Liver (tissue), 8 donors: ENCODE measurements at regions not wholly inside any gene's neighbourhood (a gene's known extent, or its start where the extent isn't known, plus 50 kb on each side); places are given as distances from the start of the nearest gene placed in this dataset.

Experiments used
- DNase-seq: peaks from one replicate; pipeline ENCODE4 v3.0.0-alpha.2; 2017; ENCODE audit warnings: low spot score
- H3K27ac ChIP-seq, 2 donors: one replicate each; pipeline ENCODE4 v1.7.0; 2013; ENCODE audit warnings: inconsistent platforms in 2 of 2, low read length in 2 of 2, control low read depth in 1 of 2, low read depth in 1 of 2, mild to moderate bottlenecking in 1 of 2
- H3K27me3 ChIP-seq, 4 donors: one replicate each; pipeline versions ENCODE4 v1.6.1 to v1.7.0; 2013; ENCODE audit warnings: low read length in 3 of 4, inconsistent platforms in 1 of 4, mild to moderate bottlenecking in 1 of 4, moderate library complexity in 1 of 4; ENCODE audit not compliant: control insufficient read depth in 4 of 4, insufficient read depth in 4 of 4
- H3K36me3 ChIP-seq, 4 donors: one replicate each; pipeline versions ENCODE4 v1.6.1 to v1.7.0; 2013; ENCODE audit warnings: low read length in 3 of 4, mild to moderate bottlenecking in 3 of 4, low read depth in 1 of 4, moderate library complexity in 1 of 4; ENCODE audit not compliant: control insufficient read depth in 4 of 4, insufficient read depth in 3 of 4
- H3K4me1 ChIP-seq, 4 donors: one replicate each; pipeline versions ENCODE4 v1.6.1 to v1.7.0; 2013; ENCODE audit warnings: low read length in 3 of 4, mild to moderate bottlenecking in 3 of 4, moderate library complexity in 1 of 4; ENCODE audit not compliant: control insufficient read depth in 4 of 4, insufficient read depth in 4 of 4
- H3K4me3 ChIP-seq, 3 donors: one replicate each; pipeline versions ENCODE4 v1.6.1 to v1.7.0; 2013; ENCODE audit warnings: low read length in 3 of 3, control low read depth in 1 of 3, low read depth in 1 of 3, mild to moderate bottlenecking in 1 of 3
- H3K9ac ChIP-seq, 2 donors: one replicate each; pipeline ENCODE4 v1.7.0; 2013; ENCODE audit warnings: low read length in 2 of 2, mild to moderate bottlenecking in 2 of 2, moderate library complexity in 2 of 2, control low read depth in 1 of 2, low read depth in 1 of 2
- H3K9me3 ChIP-seq, 4 donors: one replicate each; pipeline versions ENCODE4 v1.6.1 to v1.7.0; 2013; ENCODE audit warnings: low read length in 3 of 4; ENCODE audit not compliant: control insufficient read depth in 4 of 4
- EGR1 ChIP-seq, 2 donors: IDR thresholded peaks; 2 replicates each; pipeline ENCODE4 v1.6.1; 2016 to 2018; ENCODE audit warnings: antibody characterized with exemption in 2 of 2, low read depth in 2 of 2
- FOXA1 ChIP-seq: IDR thresholded peaks from 2 replicates; pipeline ENCODE4 v1.6.1; 2016; ENCODE audit warnings: antibody characterized with exemption
- GABPA ChIP-seq, 2 donors: IDR thresholded peaks in 1 of 2; conservative IDR thresholded peaks in 1 of 2; 2 replicates each; pipeline ENCODE4 v1.6.1; 2016; ENCODE audit warnings: antibody characterized with exemption in 2 of 2, mild to moderate bottlenecking in 1 of 2, moderate library complexity in 1 of 2
- HNF4A ChIP-seq, 2 donors: conservative IDR thresholded peaks; 2 replicates each; pipeline ENCODE4 v1.6.1; 2016; ENCODE audit warnings: antibody characterized with exemption in 2 of 2, mild to moderate bottlenecking in 2 of 2
- JUND ChIP-seq, 2 donors: IDR thresholded peaks; 2 replicates each; pipeline ENCODE4 v1.6.1; 2016; ENCODE audit warnings: antibody characterized with exemption in 2 of 2
- NR2F2 ChIP-seq: IDR thresholded peaks from 2 replicates; pipeline ENCODE4 v1.6.1; 2016; ENCODE audit warnings: antibody characterized with exemption
- RAD21 ChIP-seq, 2 donors: IDR thresholded peaks; 2 replicates each; pipeline ENCODE4 v1.6.1; 2016; ENCODE audit warnings: antibody characterized with exemption in 2 of 2, mild to moderate bottlenecking in 2 of 2
- RXRA ChIP-seq, 2 donors: IDR thresholded peaks; 2 replicates each; pipeline ENCODE4 v1.6.1; 2017 to 2018; ENCODE audit warnings: antibody characterized with exemption in 2 of 2, mild to moderate bottlenecking in 1 of 2
- SP1 ChIP-seq: IDR thresholded peaks from 2 replicates; pipeline ENCODE4 v1.6.1; 2018; ENCODE audit warnings: antibody characterized with exemption, mild to moderate bottlenecking
- TAF1 ChIP-seq: conservative IDR thresholded peaks from 2 replicates; pipeline ENCODE4 v1.6.1; 2016; ENCODE audit warnings: antibody characterized with exemption, mild to moderate bottlenecking
- WGBS: extraction: QIAGEN DNeasy Blood & Tissue Kit; methylation state at CpG from one replicate; pipeline ENCODE4 v1.1.7; 2013; 5-methylcytosine and 5-hydroxymethylcytosine counted together
- TF ChIP-seq, protein P1 (sequence below): IDR thresholded peaks from 2 replicates; pipeline ENCODE4 v1.6.1; 2016; ENCODE audit warnings: antibody characterized with exemption
- TF ChIP-seq, protein P2 (sequence below): IDR thresholded peaks from 2 replicates; pipeline ENCODE4 v1.6.1; 2016; ENCODE audit warnings: antibody characterized with exemption
- TF ChIP-seq, protein P3 (sequence below): IDR thresholded peaks from 2 replicates; pipeline ENCODE4 v1.6.1; 2016; ENCODE audit warnings: antibody characterized with exemption
- TF ChIP-seq, protein P4 (sequence below): IDR thresholded peaks from 2 replicates; pipeline ENCODE4 v1.6.1; 2016; ENCODE audit warnings: antibody characterized with exemption, mild to moderate bottlenecking
- TF ChIP-seq, protein P5 (sequence below): fragments of 150-350 bp; IDR thresholded peaks from 2 replicates; pipeline ENCODE4 v1.5.1; 2017; ENCODE audit warnings: improper control_type of control experiment, low read depth, low read length; ENCODE audit not compliant: missing input control
- donor health status: healthy.
- donor health status: healthy.
- donor health status: healthy.
- donor health status: healthy.
- donor health status: healthy.

DNA sequence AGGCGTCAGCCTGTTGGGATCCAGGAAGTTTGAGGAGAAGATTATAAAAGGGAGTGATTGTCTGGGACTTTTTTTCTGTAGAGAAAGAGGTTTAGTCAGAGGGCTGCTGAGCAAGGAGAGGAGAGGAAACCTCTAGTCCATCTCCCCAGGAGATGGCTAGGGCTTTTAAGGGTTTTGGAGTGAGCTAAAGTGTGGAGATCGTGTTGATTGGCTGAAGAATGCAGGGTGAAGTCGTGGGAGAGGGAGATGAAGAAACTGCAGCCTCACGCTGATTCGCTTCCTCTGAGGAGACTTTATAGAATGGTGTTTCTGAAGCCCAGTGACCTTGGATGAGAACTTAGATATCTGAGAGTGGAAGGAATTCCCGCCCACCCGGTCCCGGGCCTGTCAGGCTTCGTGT is 193.7 kb upstream of the PWP1 start:
- DNase-seq, result no peak
- H3K9ac ChIP-seq, result no peak overlapping the region
- no peak for TF ChIP-seq FOXA1
- no peak for TF ChIP-seq JUND (IDR thresholded peaks at IDR 0.05)
- TF ChIP-seq SP1, result no peak
- TF ChIP-seq GABPA (IDR thresholded peaks at IDR 0.05 in 1 of 2, conservative IDR thresholded peaks at IDR 0.05 in 1 of 2), result no peak
- no peak for TF ChIP-seq TAF1
- TF ChIP-seq, protein P1, sequence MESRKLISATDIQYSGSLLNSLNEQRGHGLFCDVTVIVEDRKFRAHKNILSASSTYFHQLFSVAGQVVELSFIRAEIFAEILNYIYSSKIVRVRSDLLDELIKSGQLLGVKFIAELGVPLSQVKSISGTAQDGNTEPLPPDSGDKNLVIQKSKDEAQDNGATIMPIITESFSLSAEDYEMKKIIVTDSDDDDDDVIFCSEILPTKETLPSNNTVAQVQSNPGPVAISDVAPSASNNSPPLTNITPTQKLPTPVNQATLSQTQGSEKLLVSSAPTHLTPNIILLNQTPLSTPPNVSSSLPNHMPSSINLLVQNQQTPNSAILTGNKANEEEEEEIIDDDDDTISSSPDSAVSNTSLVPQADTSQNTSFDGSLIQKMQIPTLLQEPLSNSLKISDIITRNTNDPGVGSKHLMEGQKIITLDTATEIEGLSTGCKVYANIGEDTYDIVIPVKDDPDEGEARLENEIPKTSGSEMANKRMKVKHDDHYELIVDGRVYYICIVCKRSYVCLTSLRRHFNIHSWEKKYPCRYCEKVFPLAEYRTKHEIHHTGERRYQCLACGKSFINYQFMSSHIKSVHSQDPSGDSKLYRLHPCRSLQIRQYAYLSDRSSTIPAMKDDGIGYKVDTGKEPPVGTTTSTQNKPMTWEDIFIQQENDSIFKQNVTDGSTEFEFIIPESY, result no peak
- TF ChIP-seq, protein P2, sequence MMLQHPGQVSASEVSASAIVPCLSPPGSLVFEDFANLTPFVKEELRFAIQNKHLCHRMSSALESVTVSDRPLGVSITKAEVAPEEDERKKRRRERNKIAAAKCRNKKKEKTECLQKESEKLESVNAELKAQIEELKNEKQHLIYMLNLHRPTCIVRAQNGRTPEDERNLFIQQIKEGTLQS, result no peak
- TF ChIP-seq RAD21 (IDR thresholded peaks at IDR 0.05), result no peak
- TF ChIP-seq, protein P3, sequence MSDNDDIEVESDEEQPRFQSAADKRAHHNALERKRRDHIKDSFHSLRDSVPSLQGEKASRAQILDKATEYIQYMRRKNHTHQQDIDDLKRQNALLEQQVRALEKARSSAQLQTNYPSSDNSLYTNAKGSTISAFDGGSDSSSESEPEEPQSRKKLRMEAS, result no peak
- TF ChIP-seq, protein P4, sequence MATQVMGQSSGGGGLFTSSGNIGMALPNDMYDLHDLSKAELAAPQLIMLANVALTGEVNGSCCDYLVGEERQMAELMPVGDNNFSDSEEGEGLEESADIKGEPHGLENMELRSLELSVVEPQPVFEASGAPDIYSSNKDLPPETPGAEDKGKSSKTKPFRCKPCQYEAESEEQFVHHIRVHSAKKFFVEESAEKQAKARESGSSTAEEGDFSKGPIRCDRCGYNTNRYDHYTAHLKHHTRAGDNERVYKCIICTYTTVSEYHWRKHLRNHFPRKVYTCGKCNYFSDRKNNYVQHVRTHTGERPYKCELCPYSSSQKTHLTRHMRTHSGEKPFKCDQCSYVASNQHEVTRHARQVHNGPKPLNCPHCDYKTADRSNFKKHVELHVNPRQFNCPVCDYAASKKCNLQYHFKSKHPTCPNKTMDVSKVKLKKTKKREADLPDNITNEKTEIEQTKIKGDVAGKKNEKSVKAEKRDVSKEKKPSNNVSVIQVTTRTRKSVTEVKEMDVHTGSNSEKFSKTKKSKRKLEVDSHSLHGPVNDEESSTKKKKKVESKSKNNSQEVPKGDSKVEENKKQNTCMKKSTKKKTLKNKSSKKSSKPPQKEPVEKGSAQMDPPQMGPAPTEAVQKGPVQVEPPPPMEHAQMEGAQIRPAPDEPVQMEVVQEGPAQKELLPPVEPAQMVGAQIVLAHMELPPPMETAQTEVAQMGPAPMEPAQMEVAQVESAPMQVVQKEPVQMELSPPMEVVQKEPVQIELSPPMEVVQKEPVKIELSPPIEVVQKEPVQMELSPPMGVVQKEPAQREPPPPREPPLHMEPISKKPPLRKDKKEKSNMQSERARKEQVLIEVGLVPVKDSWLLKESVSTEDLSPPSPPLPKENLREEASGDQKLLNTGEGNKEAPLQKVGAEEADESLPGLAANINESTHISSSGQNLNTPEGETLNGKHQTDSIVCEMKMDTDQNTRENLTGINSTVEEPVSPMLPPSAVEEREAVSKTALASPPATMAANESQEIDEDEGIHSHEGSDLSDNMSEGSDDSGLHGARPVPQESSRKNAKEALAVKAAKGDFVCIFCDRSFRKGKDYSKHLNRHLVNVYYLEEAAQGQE, result no peak
- no peak for TF ChIP-seq RXRA (IDR thresholded peaks at IDR 0.05)
- TF ChIP-seq, protein P5, sequence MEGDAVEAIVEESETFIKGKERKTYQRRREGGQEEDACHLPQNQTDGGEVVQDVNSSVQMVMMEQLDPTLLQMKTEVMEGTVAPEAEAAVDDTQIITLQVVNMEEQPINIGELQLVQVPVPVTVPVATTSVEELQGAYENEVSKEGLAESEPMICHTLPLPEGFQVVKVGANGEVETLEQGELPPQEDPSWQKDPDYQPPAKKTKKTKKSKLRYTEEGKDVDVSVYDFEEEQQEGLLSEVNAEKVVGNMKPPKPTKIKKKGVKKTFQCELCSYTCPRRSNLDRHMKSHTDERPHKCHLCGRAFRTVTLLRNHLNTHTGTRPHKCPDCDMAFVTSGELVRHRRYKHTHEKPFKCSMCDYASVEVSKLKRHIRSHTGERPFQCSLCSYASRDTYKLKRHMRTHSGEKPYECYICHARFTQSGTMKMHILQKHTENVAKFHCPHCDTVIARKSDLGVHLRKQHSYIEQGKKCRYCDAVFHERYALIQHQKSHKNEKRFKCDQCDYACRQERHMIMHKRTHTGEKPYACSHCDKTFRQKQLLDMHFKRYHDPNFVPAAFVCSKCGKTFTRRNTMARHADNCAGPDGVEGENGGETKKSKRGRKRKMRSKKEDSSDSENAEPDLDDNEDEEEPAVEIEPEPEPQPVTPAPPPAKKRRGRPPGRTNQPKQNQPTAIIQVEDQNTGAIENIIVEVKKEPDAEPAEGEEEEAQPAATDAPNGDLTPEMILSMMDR, result no peak
- no peak for TF ChIP-seq NR2F2
- TF ChIP-seq EGR1 (IDR thresholded peaks at IDR 0.05; ENCODE audit: low read depth in 2 of 2), result no peak
- no peak for TF ChIP-seq HNF4A (conservative IDR thresholded peaks at IDR 0.05)
- no peak overlapping the region for H3K27ac ChIP-seq
- H3K4me1 ChIP-seq, result peaks cover 0 to 3% (median 0%) of the 10 kb centered on the region in 4 donors
- no peaks in the 10 kb centered on the region for H3K36me3 ChIP-seq
- H3K4me3 ChIP-seq, result no peak overlapping the region
- H3K27me3 ChIP-seq, result no peaks in the 10 kb centered on the region
- 85% methylated on average over 9 of the region's 9 CpGs for WGBS
- H3K9me3 ChIP-seq, result peaks cover 0 to 3% (median 0%) of the 10 kb centered on the region in 4 donors
